T-helper 9 cell (primary cell): ENCODE measurements at regions not wholly inside any gene's neighbourhood (a gene's known extent, or its start where the extent isn't known, plus 50 kb on each side); places are given as distances from the start of the nearest gene placed in this dataset.

ENCODE experiments used
- DNase-seq: peaks from one replicate; pipeline ENCODE4 v3.0.0-alpha.2; 2020

DNA sequence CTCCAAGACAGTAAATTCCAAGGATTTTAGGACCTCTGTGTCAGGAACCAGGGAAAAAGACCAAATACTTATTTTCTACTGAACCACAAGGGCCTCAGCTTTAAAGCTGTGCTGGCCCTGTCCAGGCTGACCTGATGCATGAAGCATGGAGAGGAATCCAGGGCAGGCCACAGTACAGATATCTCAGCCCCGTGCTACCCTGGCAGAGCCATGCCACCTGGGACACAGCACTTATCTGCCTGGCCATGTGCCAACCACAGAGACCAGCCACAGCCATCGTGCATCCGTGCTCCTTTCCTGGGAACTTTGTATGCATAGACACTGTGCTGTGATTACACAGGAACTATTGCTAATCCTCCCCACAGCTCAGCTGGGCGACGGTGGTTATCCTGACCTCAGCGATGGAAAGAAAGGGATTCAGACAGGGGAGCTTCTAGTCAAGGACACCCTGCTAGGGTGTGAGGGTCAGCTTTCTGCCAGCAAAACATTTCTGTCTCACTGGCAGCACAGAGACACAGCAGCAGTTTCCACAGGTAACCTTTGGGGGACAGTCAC, 687.4 kb upstream of the ID2 start:
- no peak for DNase-seq

DNA sequence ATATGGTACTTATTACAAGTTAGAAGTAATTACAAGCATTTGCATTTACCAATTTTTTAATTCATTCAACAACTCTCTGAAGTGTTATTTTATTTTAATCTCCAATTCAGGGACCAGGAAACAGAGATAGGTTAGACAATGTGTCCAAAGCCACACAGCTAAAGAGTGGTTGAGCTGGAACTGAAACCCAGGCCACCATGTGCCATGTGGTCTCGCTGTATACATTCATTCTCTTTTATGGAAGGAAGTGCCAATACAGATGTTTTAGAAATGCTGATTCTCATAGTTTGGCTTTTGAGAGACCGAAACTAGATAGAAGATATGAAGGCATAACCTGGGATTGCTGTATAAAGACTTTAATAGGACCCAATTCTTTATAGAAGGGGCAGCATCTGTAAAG, 684.6 kb upstream of the ID2 start:
- no peak for DNase-seq

DNA sequence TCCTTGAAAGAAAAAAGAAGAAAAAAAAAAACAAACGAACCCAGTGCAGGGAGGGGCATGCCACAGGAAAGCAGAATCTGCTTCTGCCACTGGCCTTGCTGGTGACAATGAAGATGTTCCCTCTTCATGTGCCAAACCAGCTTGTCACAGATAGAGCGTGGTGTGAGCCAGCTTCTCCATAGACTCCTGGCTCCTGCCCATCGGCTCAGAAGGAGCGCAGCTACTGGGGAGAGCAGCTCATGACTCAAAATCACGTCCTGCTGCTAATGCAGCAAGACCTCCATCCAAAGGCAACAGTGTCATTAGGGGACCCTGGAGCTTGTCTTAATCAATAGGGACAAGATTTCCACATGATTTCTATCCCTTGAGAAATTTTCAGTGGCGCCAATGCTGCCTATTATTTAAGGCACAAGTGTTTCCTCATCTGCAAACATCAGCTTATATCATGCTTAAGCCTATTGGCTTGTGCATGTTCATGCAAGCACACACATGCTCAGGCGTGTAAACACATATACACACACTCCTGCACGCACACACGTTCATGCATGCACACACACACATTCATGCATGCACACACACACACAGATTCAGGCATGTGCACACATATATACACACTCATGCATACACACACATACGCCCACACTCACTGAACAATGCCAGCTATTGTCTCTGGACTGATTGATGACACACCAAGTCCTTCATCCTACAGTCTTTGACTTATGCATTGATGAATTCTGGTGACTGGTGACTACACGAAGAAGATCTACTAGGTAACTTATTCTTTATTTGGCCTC, 682.0 kb upstream of the ID2 start:
- DNase-seq = no peak

DNA sequence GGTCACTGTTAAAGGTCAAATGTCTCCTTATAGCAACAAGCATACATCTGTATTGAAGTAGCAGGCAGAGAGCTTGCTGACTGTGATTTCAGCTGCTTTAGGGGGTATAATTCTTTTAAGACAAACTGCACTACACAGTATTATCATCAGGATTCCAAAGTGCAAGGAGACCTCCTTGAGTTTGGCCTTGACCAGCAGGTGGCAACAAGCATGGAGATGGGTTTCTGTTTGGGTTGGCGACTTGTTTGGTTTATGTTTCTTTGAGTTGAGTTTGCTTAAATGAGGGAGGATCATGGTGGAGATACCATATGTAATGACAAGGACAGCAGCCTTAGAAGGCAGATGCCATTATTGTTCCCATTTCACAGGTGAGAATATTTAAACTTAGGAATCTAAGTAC, 681.0 kb upstream of the ID2 start:
- no peak for DNase-seq

DNA sequence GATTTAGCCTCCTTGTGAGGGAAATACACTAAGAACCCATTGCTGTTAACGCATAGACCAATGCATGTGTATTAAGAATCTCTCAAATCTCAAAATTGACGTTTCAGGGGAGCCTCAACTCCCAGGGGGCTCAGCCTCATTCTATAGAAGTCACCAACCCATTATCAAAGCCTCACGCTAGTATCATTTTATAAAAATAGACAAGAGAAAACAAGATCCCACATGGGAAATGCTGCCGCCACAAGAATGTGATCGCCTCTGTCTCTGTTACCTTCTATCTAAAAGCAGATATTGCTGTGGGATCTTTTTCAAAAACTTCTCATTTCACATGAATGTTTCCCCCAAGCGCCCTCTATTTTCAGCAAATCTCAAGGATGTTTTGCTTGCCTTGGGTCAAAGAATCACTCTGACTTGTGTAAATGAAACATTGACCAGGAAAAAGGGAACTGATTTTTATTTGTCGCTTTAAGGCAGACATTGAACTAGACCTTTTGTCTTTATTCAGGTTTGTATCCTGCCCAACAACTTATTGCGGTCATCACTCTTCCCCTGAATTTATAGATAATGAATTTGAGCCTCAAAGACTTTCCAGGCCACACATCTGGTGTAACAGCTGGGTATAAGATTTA, 679.0 kb upstream of the ID2 start:
- DNase-seq = no peak

DNA sequence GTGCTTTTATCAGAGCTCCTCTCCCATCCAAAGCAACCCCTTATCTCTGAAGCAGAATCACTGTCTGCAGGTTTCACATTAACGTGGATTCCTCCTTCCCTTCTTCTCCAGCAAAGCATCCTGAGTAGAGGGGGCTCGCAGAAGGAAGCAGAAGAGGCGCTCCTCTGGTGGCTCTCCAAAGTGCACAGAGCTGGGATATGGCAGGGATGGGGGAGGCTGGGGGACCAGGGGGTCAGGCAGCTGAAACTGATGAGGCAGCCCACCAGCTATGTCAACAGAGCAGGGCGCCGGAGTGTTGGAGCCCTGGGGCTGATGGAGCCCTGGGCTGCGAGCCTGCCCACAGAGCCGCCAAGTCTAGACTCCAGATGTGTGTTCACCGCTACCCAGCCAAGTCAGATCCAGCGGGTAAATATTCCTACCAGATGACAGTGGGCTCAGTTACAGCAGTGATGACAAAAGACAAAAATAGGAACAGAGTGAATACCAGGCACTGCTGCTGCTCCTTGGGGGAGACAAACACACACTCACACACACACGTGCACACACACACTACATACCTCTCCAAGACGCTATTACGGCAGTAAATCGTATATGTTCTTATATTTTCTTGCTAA, 678.3 kb upstream of the ID2 start:
- no peak for DNase-seq

DNA sequence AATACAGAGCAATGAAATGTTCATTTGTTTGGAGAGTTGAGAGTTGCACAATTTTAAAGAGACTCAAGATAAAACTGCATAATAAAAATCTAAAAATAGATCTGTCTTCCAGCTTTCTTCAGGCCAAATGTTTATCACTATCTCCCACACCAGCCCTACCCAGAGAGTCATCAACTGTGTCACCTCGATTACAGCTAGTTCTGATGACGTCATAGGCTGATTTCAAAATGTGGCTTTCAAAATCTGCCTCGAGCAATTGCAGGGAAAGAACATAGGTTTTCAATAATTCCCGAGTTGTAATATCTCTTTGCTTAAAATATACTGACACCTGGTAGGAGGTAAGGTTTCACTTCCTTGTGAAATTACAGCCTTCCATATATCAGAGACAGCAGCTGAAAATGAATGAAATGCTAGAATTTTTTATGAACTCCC, 677.6 kb upstream of the ID2 start:
- no peak for DNase-seq

DNA sequence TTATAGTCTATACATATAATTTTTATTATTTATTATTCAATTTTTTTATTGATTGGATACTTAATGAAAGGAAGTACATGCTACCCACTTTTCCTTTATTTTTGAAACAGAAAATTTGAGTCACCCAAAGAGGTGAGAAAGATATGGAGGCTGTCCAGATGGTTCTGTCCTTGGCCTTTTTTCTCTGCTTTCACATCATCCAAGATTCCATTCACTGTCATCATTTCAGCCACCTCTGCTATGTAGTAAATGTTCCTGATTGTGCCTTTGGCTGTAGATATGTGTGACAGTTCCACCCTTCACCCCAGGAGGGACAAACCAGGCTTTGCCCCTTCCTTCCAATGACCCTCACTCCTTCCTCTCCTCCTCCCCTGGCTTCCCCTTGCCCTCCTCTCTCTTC, 675.7 kb upstream of the ID2 start:
- no peak for DNase-seq

DNA sequence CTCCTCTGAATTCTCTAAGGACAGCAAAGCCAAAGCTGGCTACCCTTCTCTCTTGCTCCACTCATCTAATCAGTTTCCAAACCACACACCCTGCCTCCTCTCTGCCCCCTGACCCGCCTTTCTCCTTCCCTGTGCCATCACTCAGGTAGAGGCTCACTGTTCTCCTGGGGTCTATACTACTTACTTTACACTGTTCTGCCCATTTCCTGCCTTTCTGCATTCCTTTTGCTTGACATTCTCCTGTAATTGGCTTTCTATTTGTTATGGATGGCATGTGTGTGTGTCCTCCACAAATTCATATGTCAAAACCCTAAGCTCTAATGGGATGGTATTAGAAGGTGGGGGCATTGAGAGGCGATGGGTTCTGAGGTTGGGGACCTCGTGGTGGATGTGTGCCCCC, 675.2 kb upstream of the ID2 start:
- no peak for DNase-seq

DNA sequence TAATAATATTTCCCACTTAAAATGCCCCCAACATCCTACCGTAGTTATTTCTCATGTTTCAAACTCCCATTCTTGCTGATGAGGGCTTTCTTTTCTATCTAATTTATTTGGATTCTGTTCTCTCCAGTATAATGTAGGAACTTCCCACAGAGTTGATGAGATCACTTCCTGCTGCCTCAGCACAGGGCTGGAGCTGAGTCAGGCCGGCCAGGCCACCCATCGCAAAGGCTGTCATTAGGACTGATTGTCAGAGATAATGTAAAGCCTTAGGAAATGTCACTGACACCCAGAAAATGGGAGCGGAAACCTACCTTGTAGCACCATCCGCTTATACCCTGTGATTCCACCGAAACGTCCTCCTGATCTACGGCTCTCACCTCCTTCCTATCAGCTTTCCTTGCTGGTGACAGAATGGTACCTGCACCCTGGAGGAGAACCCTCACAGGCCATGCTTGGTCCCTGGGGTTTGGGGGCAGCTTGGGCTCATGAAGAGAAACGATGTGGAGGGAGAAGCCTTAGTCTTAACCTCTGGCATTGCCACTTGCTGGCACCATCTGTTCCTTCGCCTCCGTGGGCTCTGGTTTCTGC, 672.8 kb upstream of the ID2 start:
- no peak for DNase-seq

DNA sequence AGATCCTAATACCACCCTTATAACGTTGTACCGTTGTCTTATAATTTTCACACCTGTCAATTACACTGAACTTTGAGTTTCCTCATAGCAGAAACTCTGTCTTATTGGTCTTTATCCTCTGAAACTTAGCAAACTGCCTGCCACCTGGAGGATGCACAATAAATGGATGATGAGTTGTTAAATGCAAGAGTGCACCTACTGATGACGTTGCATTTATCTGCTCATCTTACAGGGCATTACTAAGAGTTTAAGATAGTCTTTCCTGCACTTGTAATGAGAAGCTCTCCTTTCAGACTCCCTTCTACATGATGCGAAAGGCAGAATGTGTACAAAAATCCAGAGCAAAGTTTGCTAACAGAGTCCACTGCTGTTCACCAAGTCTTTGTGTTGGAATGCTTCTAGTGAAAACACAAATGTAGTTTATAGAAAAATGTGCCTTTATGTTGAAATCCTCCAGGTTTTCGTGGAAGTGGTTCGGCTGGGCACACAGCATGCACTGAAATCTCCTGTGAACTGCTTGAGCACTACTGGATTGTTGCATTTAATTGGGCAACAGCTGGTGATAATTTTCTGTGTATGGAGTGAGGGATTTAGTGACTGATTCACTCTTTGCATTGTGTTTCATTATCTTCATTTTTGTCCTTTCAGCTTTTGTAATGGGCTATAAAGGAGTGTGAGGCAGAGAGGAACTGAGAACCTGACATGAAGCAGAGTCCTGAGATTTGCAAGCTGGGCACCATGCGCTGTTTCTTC, 665.8 kb upstream of the ID2 start:
- no peak for DNase-seq

DNA sequence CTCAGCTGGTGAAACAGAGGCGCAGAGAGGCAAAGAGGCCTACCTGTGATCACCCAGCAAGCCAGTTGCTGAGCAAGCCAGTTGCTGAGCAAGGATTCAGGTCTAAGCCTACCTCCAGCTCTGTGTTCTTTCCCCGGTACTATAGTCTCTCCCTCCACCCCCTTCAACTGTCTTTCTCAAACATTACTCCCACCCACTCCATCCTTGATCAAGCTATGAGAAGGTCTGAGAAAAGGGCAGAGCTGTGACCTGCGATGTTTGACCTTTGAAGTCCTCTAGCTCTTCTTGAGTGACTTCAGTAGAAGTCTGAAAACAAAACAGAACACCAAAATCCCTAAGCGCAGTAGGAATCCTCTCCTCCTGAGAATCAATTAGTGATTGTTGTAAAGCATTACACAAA, 665.2 kb upstream of the ID2 start:
- DNase-seq = no peak

DNA sequence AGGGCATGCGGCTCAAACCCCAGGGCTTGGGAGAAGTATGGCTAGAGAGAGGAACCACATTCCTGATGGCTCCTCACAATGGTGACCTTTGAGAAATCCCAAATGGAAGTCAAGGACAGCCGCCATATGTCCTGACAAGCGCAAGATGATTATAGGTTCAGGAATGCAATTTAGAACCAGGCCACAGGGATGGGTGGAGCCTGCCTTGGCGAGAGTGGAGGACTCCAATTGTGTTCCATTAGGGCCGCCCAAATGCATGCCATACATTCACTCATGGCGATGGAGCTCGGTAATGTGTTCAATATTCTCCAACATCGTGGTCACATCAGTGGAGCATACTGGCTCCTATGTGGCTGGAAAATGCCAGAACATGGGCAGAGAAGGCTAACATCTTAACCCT, 662.9 kb upstream of the ID2 start:
- DNase-seq = no peak

DNA sequence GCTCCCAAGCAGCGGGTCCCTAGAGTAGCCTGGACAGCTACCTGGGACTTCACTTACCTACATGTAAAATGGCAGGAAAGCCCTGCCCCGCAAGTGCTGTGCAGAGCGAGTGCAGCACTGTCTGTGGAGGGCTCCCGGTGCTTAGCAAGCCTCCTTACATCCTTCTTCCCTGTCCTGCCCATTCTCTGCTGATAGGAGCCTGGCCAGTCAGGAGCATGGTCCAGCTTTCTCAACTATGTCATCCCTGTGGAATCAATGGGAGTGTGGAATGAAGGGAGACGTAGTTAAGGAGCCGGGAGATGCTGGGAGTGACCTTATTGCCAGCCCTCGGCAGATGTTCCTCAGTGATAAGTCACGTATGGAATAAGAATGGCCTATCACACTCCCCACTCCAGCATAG, 661.9 kb upstream of the ID2 start:
- no peak for DNase-seq

DNA sequence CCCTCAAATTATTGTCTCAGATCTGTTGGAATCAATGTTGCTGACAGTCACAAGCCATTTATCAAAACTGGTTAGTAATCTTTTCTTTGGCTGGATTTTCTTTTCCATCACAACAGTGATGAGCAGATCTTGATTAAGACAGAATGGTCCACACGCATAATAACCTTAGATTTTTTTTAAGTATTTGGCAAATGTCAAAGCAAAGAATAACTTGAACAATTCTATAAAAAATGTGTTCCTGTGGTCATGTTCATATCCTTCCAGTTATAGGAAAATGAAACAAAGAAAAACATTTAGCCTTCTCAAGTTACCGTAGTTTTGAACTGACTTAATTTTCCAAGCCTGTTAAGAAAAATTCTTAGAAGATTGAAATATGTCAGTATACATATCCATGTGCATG, 659.9 kb upstream of the ID2 start:
- no peak for DNase-seq

DNA sequence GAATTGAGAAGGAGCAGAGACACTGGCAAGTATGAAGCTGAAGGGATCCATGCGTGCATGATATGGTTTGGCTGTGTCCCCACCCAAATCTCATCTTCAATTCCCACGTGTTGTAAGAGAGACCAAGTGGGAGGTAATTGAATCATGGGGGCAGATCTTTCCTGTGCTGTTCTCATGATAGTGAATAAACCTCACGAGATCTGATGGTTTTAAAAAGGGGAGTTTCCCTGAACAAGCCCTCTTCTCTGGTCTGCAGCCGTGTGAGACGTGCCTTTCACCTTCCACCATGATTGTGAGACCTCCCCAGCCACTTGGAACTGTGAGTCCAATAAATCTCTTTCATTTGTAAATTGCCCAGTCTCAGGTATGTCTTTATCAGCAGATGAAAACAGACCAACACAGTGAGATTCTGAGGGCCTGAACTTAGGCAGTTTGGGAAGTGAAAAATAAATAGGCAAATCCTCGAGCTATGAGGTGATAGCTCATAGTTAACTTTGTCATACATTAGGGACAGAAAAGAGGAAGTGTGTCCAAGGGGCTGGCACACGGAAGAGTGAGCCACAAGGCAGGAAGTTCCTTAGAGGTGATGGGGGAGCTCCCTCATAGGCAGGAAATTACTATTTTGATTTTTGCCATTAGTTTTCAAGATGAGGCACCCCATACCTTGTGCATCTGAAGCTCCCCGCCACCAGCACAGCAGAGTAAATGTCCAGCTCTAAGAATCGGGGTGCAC, 658.8 kb upstream of the ID2 start:
- no peak for DNase-seq

DNA sequence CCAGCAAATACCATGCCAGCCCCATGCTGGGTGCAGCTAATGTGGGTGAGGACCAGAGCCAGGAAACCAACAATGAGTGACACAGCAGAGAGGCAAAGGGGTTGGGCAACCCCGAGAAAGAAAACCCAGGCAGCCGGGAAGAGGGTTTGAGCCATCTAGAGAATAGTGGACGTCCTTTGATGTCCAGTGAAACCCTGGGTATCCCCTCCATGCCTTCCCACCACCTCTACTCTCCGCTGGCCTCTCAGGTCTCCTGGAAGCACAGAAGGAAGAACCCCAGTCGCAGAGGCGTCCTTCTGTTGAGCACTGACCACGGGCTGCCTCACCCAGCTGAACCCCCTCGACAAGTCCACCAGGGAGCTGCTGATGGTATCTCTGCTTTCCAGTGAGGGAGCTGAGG, 657.4 kb upstream of the ID2 start:
- no peak for DNase-seq

DNA sequence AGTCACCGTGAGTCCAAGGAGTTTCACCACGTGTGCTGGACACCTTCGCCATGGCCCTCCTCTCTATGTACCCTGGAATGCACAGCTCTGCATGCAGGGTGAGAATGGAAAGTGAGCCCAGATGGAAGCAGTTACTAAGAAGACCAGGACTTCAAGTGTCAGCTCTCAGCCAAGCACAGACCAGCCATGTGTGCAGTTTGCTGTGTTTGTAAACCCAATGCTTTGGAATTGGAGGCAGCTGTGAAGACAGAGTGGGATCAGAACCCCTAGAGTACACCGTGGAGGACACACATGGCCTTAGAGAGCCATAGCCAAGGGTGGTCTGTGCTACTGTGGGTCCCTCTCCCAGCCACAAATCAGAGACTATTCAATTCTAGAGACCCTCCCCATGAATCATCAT, 655.5 kb upstream of the ID2 start:
- no peak for DNase-seq

DNA sequence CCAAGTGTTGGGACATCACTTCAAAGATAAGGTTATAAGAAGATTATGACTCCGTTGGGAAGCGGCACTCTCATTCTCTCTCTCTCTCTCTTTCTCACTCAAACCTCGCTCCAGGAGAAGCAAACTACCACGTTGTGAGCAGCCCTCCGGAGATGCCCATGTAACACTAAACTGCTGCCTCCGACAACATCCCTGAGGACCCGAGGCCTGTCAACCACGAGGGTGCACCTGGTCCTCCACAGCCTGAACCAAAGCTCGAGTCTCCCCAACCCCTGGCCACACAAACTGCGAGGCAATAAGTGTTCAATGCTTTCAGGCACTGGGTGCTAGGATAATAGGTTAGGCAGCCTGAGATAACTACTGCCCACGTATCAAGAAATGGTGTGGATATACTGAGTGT, 654.5 kb upstream of the ID2 start:
- no peak for DNase-seq

DNA sequence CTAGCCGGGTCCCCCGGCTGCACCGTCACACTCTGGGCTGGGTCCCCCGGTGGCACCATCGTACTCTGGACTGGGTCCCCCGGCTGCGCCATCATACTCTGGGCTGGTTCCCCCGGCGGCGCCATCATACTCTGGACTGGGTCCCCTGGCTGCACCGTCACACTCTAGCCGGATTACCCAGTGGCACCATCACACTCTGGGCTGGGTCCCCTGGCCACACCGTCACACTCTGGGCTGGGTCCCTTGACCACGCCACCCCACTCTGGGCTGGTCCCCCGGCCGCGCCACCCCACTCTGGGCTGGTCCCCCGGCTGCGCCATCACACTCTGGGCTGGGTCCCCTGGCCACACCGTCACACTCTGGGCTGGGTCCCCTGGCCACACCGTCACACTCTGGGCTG, 653.8 kb upstream of the ID2 start:
- DNase-seq = no peak

DNA sequence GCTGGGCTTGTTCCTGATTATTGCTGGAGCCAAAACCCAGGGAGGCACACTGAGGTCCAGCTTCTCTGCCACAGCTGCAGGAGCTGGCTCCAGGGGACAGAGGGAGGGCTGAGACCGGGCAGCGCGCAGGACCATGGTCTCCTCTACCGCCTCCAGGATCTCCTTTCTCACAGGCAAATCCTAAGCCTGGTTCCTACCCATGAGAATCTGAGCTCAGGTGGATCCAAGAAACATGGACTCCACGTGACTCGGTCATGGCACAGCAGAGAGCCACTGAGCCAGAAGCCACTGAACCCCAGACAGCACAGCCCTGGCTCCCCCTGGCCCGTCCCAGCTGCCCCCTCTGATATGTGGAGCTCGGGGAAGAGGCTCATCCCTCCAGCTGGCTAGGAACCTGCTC, 653.4 kb upstream of the ID2 start:
- no peak for DNase-seq

DNA sequence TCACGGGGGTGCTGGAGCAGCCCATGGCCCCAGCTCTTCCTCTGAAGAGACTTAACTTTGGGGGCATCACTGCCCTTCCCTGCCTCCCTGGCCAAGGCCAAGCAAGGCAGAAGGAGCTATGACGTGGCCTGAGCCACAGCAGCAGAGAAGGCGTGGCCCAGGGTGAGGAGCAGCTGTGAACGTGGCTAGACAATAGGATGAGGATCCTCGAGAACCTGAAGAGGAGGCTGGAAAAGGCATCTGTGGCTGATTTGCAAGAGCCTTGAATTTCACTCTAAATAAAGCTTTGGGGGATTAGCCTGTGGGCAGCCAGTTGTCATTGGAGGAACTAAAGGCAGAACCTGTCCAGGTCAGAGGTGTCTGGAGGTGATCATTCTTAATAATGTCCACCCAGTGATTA, 652.9 kb upstream of the ID2 start:
- no peak for DNase-seq
